NCI-H2107 treated with DMSO at 0.1 percent for 48 hours (cell line): ENCODE measurements at regions not wholly inside any gene's neighbourhood (a gene's known extent, or its start where the extent isn't known, plus 50 kb on each side); places are given as distances from the start of the nearest gene placed in this dataset.
"Not testable (repeated sequence)": the region's sequence is repeated elsewhere in the genome, so short reads cannot be mapped to it uniquely, and the experiment has no call there.

Experiments
- DNase-seq: peaks from one replicate; lab custom pipeline; 2025; ENCODE audit not compliant: unreplicated experiment; lab: John Stamatoyannopoulos, UW

- no peak for DNase-seq
These were observed 848.6 kb upstream of the LRFN5 start for GRCh38 chr14:40758076-40758475.

GRCh38 chr14:40757376-40757950 lies 849.2 kb upstream of the LRFN5 start:
- no peak for DNase-seq

GRCh38 chr14:40733206-40733605 lies 873.5 kb upstream of the LRFN5 start:
- no peak for DNase-seq

- DNase-seq = no peak
These were observed 879.6 kb upstream of the LRFN5 start for GRCh38 chr14:40727107-40727506.

- no peak for DNase-seq
These were observed 893.3 kb upstream of the LRFN5 start for GRCh38 chr14:40713387-40713786.

GRCh38 chr14:40697231-40697630 lies 909.4 kb upstream of the LRFN5 start:
- DNase-seq = no peak

GRCh38 chr14:40694023-40694422 lies 912.7 kb upstream of the LRFN5 start:
- no peak for DNase-seq

- DNase-seq = no peak
These were observed 915.6 kb upstream of the LRFN5 start for GRCh38 chr14:40691066-40691465.

- no peak for DNase-seq
These were observed 920.9 kb upstream of the LRFN5 start for GRCh38 chr14:40685764-40686163.

- no peak for DNase-seq
These were observed 922.3 kb upstream of the LRFN5 start for GRCh38 chr14:40684328-40684727.

- no peak for DNase-seq
These were observed 924.4 kb upstream of the LRFN5 start for GRCh38 chr14:40682131-40682913.

- DNase-seq = no peak
These were observed 927.4 kb upstream of the LRFN5 start for GRCh38 chr14:40679256-40679655.

- DNase-seq = not testable (repeated sequence)
These were observed 929.5 kb upstream of the LRFN5 start for GRCh38 chr14:40677206-40677605.

GRCh38 chr14:40674502-40674901 lies 932.2 kb upstream of the LRFN5 start:
- DNase-seq = no peak

GRCh38 chr14:40656311-40656710 lies 950.4 kb upstream of the LRFN5 start:
- DNase-seq = peak; percentile 3

- DNase-seq = no peak
These were observed 954.5 kb upstream of the LRFN5 start for GRCh38 chr14:40652089-40652691.

- DNase-seq = no peak
These were observed 976.2 kb upstream of the LRFN5 start for GRCh38 chr14:40630471-40630870.

GRCh38 chr14:40629551-40630137 lies 977.0 kb upstream of the LRFN5 start:
- not testable (repeated sequence) for DNase-seq

- DNase-seq = no peak
These were observed 977.5 kb upstream of the LRFN5 start for GRCh38 chr14:40629144-40629543.

GRCh38 chr14:40623643-40624042 lies 983.0 kb upstream of the LRFN5 start:
- no peak for DNase-seq

- no peak for DNase-seq
These were observed 988.3 kb upstream of the LRFN5 start for GRCh38 chr14:40618225-40618898.
